DMS79 treated with DMSO at 0.1 percent for 48 hours (cell line): ENCODE measurements at regions not wholly inside any gene's neighbourhood (a gene's known extent, or its start where the extent isn't known, plus 50 kb on each side); places are given as distances from the start of the nearest gene placed in this dataset.
"Not testable (repeated sequence)": the region's sequence is repeated elsewhere in the genome, so short reads cannot be mapped to it uniquely, and the experiment has no call there.

Experiments
- DNase-seq: peaks from one replicate; lab custom pipeline; 2025; lab: John Stamatoyannopoulos, UW

GRCh38 chr12:90209029-90209428 is 500.4 kb upstream of the ATP2B1 start:
- DNase-seq = no peak

GRCh38 chr12:90208379-90208778 is 499.7 kb upstream of the ATP2B1 start:
- DNase-seq = not testable (repeated sequence)

GRCh38 chr12:90207799-90208198 is 499.2 kb upstream of the ATP2B1 start:
- DNase-seq = no peak

GRCh38 chr12:90205165-90205564 is 496.5 kb upstream of the ATP2B1 start:
- no peak for DNase-seq

- no peak for DNase-seq
These were observed 494.9 kb upstream of the ATP2B1 start for GRCh38 chr12:90203556-90203955.

- DNase-seq = no peak
These were observed 490.4 kb upstream of the ATP2B1 start for GRCh38 chr12:90199006-90199405.

- DNase-seq = no peak
These were observed 484.9 kb upstream of the ATP2B1 start for GRCh38 chr12:90193500-90193899.

- DNase-seq = no peak
These were observed 480.2 kb upstream of the ATP2B1 start for GRCh38 chr12:90188857-90189256.

GRCh38 chr12:90183201-90183600 is 474.6 kb upstream of the ATP2B1 start:
- DNase-seq = no peak

- DNase-seq = no peak
These were observed 472.6 kb upstream of the ATP2B1 start for GRCh38 chr12:90181216-90181615.

- no peak for DNase-seq
These were observed 466.3 kb upstream of the ATP2B1 start for GRCh38 chr12:90174956-90175355.

GRCh38 chr12:90174198-90174510 is 465.5 kb upstream of the ATP2B1 start:
- DNase-seq = no peak

GRCh38 chr12:90173499-90174197 is 465.0 kb upstream of the ATP2B1 start:
- no peak for DNase-seq

GRCh38 chr12:90172524-90172923 is 463.9 kb upstream of the ATP2B1 start:
- no peak for DNase-seq

GRCh38 chr12:90170740-90171139 is 462.1 kb upstream of the ATP2B1 start:
- no peak for DNase-seq

GRCh38 chr12:90167518-90168208 is 459.0 kb upstream of the ATP2B1 start:
- DNase-seq = no peak

GRCh38 chr12:90166671-90167070 is 458.0 kb upstream of the ATP2B1 start:
- no peak for DNase-seq

- no peak for DNase-seq
These were observed 457.4 kb upstream of the ATP2B1 start for GRCh38 chr12:90166012-90166411.

- no peak for DNase-seq
These were observed 455.3 kb upstream of the ATP2B1 start for GRCh38 chr12:90163975-90164374.

GRCh38 chr12:90153827-90154226 is 445.2 kb upstream of the ATP2B1 start:
- no peak for DNase-seq

GRCh38 chr12:90152897-90153624 is 444.4 kb upstream of the ATP2B1 start:
- no peak for DNase-seq

GRCh38 chr12:90151491-90152015 is 442.9 kb upstream of the ATP2B1 start:
- no peak for DNase-seq

GRCh38 chr12:90149453-90149852 is 440.8 kb upstream of the ATP2B1 start:
- DNase-seq = no peak
